Raji (cell line): ENCODE measurements at regions not wholly inside any gene's neighbourhood (a gene's known extent, or its start where the extent isn't known, plus 50 kb on each side); places are given as distances from the start of the nearest gene placed in this dataset.

ENCODE experiments used
- POLR2A ChIP-seq: IDR thresholded peaks from 2 replicates; pipeline ENCODE4 v1.6.1; 2011; ENCODE audit warnings: low read depth, low read length, control low read depth; ENCODE audit not compliant: insufficient read depth

DNA sequence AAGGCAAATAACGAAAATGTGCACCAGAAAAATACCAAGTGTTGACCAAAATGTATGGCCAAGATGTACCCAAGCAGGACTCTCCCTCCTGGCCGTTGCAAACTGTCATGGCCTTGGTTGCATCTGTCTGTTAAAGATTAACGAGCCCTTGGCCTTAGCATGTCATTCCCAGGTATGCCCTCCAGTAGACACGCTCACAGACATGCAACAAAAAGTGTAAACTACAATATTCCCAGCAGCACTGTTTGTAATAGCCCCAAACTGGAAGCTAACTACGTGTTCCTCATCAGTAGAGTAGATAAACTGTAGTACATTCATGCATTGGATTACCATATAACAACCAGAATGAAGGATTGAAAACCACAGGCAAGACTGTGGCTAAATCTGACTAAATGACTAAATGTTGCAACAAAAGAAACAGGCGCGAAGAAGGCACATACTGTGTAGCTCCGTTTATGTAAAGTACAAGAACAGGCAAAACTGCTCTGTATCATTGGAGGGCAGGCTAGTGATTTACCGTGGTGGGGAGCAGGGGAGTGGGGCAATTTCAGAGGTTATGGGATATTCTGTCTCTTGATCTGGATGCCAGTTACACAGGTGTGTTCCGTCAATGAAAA, 232.8 kb upstream of the DIO3 start:
- TF ChIP-seq POLR2A = no peak

DNA sequence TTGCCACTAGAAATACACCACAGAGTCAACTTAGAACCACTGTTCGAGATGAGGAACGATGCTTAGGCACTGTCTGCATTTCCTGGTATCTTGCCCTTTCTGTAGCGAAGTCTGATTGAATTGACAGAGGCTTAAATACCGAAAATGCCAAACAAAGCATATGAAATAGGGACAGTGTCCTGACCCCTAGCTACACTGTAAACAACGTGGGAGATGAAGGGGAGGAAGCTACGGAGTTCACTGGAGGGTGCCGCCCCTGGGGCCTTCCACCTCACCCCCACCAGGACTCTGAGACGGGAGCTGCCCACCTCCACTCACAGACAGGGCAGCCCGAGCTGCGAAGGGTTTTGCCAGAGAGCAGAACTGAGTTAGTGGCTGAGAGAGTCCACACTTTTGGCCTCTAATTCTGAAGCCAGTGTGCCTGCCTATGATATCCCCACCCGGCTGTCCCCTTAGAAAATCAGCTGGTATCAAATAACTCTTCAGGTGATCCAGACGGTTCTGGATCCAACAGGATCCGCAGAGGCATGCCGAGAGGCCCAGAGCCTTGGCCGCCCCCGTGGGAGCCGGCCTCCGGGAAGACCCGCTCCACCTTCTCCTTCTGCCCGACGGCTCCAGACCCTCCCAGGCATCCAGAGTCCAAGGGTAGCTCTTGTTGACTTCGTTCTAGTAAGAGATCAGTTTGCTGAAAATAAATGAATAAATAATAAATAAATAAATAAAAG, 230.7 kb upstream of the DIO3 start:
- TF ChIP-seq POLR2A = no peak

DNA sequence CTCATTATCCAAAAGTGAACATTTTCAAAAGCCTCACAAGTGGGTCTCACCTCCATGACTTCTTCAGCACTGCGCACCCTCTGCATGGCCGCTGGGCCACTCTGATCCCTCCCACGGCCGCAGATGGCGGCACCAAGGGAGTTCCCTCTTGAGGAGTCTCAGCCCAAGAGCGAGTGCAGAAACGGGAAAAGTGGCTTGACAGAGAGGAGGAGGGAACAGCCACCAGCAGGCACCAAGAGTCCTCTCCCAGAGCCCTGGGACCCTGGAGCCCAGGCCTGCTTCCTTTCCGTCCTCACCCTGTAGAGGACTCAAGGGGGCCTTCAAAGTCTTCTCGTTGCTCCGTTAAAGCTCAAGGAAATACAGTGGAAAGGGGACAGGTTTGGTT, 230.2 kb upstream of the DIO3 start:
- no peak for TF ChIP-seq POLR2A

DNA sequence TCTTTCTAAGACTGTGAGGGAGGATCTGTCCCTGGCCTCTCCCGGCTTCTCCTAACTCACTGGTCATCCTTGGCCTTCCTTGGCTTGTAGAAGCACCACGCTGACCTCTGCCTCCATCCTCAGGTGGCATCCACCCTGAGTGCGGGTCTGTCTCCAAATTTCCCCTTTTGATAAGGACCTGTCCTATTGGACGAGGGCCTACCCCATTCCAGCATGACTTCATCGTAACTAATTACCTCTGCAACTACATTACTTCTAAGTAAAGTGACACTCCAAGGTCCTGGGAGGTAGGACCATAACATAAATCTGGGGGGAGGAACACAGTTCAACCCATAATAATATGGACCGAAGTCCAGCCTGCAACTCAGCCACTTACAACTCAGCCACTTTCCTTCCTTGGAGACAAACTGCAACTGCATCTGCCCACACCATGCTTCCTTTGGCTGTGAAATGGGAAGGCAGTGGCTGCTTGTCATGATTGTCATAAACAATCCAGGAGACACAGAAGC, 229.6 kb upstream of the DIO3 start:
- TF ChIP-seq POLR2A = no peak

DNA sequence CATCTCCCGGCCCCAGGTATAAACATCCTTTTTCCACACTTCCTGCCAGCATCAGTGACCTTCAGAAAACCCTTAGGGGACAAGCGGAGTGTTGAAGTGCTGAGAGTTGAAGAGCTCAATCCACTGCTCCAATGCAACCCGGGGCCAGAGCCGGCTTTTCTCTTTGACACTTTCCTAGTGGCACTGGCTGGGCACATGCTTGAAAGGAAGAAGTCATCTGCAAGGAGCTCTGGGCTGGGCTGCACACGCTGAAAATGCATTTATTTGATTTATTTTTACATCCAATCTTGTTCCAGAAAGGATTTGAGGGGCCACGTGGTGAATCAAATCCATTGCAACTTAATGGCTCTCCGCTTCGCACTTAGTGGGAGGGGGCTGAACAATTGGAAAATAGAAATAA, 229.0 kb upstream of the DIO3 start:
- no peak for TF ChIP-seq POLR2A

DNA sequence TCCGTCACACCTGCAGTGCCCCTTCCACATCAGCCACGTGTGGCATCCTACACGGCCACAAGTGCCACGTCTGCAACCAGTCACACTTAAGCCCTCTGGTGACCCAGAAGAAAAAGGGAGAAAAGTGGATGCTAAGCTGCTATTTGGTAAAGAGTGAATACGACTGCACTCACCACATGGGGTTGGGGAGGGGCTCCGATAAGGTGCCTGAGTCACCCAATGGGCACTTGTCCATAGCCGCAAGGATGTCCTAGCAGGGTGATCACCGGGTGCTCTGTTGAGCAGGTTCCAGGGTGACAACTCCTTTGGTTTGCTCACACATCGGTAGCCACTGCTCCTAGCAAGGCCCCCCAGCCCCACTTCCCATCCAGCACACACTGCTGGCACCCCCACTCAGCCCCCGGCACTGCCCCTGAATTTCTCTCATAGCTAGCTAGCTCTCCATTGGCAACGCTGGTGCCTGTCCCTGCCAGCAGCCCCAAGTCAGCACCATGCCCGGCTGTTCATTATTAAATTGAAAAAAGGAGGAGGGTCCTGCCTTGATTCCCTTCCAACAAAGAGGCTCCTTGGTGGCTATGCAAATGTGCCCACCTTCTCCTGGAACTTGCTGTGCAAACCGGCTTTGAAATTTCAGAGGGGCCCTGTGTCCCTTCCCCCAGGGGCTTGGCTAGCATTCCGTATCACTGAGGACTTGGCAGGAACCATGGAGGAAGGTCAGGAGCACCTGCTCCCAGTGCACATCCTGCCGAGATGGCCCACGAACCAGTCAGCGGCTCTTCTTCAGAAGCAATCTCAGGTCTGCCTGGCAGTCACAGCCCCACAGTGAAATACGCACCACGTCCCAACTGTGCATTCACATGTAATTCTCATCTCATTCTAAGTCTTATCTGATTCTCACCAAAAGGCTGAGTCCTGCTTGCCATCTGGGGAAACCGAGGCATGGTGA, 227.7 kb upstream of the DIO3 start:
- no peak for TF ChIP-seq POLR2A

DNA sequence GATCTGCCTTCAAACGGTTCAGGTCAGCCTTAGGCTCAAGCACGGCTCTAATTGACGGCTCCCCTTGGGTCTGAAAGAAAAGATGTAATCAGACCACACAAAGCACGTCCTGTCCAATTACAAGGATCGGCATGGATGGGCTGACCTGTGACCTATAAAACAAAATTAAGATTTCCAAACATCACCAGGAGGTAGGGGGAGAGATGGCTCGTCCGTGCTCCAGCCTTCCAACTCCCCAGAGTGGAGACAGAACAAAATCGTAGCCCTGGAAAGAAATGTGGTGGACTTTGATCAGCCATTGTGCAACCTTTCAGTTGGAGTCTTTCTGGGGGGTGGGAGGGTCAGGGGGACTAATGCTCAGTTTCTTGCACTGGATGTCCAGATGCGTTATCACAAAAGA, 226.6 kb upstream of the DIO3 start:
- no peak for TF ChIP-seq POLR2A

DNA sequence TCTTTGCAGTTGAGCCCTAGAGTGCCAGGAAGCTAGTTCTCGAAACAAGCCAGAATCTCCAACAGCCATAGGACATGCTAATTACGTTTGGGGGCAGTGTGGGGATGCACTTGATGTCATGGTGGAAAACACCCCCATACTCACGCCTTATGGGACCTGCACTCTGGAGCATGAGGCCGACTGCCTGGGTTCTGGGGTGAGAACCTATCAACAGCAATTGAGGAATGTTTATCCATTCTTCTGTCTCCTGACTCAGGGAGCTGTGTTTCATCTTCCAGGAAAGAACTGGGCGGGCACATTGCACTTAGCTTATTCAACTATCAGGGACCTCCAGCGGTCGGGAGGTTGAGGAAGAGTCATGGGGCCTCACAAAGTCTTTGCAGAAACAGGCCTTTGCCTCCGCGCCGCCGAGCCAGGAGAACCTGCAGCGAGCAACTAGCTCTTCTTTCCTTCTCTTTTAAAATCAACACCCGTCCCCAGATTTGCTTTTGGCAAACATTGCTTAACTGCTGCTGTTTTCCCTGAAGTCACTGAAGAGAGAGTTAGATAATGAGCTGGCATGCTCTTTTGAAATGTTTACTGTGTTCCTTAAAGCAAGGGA, 226.1 kb upstream of the DIO3 start:
- no peak for TF ChIP-seq POLR2A

DNA sequence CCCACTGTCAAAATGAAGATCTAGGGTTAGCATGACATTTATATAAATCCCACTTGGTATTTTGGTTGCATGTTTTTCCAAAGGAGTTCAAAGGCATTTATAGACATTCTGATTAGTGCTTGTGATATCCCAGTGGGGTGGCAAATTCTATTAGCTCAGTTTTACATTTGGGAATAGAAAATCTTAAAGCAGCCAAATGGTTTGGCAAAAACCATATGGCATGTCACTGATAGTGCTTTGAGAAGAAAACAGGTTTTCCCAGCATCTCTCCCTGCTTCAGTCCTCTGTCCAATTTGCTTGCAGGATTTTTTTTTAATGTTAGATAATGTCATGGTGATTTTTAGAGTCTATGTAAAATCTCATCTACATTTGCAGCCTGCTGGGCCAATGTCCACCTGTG, 225.1 kb upstream of the DIO3 start:
- TF ChIP-seq POLR2A = no peak

DNA sequence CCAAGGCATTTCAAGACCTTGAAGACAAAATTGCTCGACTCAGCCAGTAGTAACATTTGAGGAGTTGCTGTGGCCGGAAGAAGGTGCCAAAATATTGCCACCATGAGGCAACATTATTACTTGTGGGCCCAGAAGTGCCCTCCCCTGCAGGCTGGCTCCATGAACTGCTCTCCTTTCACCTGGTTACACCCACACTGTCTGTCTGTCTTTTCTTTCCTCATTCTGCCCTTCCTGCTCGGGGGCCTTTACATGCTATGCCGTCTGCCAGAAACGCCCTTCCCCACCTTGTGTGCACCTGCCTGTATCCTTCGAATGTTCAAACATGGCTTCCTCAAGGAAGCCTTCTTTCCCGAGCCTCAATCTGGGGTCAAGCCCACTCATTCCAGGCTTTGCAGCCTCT, 224.2 kb upstream of the DIO3 start:
- no peak for TF ChIP-seq POLR2A

DNA sequence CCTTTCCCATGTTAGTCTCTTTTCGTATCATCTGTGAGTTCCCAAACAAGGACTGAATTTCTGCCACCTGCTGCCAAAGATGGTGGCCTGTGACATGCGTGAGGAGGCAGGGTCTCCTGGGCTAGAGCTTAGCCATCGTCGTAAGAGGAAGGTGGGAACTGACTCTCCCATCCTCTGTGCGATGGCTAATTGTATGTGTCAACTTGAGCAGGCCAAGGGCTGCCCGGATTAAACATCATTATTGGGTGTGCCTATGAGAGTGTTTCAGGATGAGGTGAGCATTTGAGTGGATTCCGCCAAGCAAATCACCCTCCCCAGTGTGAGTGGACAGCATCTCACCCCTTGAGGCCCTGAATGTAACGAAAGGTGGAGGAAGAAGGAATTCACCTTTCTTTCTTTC, 220.7 kb upstream of the DIO3 start:
- no peak for TF ChIP-seq POLR2A

DNA sequence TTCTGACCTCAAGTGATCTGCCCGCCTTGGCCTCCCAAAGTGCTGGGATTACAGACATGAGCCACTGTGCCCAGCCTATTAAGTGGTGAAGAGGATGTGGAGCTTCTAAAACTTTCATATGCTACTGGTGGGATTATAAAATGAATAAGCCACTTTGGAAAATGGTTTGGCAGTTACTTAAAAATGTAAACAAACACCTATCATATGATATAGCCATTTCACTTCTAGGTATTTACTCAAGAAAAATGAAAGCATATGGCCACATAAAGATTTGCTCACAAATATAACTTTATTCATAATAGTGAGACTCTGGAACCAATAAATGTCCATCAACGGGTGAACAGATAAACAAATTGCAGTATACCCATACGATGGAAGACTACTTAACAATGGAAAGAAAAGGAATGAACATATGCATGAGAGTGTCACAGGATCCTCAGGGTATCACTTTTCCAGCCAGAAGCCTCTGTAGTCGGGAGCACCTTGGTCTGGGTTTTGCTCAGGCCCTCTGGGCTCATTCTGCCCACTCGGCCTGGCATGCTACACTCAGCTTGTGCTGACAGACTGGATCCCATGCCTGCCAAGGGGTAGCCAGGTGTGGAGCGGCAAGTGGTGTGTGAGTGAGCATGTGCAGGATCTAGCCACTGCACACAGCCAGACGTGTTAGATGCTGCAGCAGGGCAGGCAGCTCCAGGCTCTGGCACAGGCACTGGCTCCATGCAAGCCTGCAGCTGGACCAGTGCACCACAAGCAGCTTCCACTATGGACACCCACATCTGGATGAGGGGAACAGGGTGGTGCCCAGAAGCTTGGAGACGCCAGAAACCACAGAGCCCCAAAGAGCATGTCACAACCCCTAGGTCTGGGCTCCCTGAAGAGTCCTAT, 213.2 kb upstream of the DIO3 start:
- TF ChIP-seq POLR2A = no peak

DNA sequence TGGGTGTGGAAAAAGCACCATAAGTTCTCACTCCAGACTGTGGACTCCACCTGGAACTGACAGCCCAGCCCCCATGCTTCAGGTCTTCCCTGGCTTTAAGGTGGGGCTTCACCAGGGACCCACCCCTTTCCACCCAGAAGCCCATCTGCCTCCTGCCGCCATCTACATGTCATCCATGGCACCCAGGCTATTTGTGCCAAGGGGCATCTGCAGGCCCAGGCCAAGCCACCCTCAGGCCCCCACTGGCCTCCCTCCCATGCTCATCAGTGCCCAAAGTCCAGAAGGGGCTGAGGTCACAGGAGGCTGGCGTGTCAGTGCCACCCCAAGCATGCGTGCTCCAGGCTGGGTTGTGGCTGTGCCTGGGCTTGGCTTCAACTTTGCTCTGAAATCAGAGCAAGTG, 212.2 kb upstream of the DIO3 start:
- TF ChIP-seq POLR2A = no peak

DNA sequence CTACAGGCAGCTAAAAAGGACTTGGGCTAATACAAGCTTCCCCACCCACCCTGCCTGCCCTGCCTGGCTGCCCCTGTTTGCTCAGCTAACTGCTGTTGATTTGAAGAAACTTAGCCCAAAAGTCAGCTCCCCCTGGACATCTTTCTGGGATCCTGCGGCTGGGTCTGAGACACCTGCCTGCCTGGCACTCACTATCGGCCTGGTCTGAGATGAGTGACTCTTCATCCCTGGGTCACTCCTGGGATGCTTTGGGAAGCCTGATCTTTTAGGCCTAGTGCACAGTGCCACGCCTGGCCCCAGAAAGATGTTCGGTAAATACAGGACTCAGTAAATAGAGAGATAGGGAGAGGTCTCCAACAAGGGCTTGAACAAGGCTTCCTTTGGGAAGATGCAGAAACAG, 211.3 kb upstream of the DIO3 start:
- no peak for TF ChIP-seq POLR2A

DNA sequence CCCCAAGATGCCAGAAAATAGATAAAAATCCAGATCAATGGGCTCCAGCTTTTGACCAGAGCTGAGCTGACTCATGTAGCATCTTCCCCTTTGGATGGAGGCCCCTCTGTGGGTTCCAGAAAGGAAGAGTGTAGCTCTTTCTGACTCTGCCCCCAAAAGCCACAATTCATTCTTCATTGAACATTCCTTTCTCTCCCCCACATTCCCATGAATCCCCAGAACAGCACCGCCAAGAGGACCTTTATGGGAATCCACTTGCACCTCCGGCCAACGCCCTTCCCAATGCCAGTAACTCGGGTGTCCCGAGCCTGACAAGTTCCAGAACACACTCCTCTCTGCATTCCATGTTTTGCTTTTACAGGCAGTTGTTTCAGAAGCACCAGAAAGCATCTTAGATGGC, 210.6 kb upstream of the DIO3 start:
- TF ChIP-seq POLR2A = no peak

DNA sequence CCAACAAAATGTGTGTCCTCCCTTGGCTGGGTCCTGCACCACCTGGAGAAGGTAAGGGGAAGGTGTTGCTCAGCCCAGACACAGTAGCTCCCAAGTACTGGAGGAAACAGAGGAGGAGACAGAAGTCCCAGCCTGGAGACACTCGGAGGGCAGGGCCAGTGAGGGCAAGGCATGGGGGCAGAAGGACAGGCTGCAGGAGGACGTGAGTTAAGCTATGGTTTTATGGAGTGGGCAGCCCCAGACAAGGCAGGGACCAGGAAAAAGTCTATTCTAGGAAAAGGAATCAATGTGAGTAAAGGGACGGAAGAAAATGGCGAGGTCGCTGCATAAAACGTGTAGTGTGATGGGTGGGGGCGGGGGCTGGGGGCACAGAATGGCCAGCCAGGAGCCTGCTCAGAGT, 210.1 kb upstream of the DIO3 start:
- no peak for TF ChIP-seq POLR2A
